ENCODE measurements at regions not wholly inside any gene's neighbourhood (a gene's known extent, or its start where the extent isn't known, plus 50 kb on each side); places are given as distances from the start of the nearest gene placed in this dataset.

- TF ChIP-seq, protein P1, sequence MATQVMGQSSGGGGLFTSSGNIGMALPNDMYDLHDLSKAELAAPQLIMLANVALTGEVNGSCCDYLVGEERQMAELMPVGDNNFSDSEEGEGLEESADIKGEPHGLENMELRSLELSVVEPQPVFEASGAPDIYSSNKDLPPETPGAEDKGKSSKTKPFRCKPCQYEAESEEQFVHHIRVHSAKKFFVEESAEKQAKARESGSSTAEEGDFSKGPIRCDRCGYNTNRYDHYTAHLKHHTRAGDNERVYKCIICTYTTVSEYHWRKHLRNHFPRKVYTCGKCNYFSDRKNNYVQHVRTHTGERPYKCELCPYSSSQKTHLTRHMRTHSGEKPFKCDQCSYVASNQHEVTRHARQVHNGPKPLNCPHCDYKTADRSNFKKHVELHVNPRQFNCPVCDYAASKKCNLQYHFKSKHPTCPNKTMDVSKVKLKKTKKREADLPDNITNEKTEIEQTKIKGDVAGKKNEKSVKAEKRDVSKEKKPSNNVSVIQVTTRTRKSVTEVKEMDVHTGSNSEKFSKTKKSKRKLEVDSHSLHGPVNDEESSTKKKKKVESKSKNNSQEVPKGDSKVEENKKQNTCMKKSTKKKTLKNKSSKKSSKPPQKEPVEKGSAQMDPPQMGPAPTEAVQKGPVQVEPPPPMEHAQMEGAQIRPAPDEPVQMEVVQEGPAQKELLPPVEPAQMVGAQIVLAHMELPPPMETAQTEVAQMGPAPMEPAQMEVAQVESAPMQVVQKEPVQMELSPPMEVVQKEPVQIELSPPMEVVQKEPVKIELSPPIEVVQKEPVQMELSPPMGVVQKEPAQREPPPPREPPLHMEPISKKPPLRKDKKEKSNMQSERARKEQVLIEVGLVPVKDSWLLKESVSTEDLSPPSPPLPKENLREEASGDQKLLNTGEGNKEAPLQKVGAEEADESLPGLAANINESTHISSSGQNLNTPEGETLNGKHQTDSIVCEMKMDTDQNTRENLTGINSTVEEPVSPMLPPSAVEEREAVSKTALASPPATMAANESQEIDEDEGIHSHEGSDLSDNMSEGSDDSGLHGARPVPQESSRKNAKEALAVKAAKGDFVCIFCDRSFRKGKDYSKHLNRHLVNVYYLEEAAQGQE (IDR thresholded peaks at IDR 0.05; ENCODE audit: low read depth) = no peak
- TF ChIP-seq TCF12 (IDR thresholded peaks at IDR 0.05; ENCODE audit: low read depth) (no peak), RAD21 (IDR thresholded peaks at IDR 0.05; ENCODE audit: low read depth) (no peak)
Observed at GRCh38 chr14:22336031-22336430, 253.0 kb downstream of the DAD1 start.
